HG03095 (cell line): ENCODE measurements at regions not wholly inside any gene's neighbourhood (a gene's known extent, or its start where the extent isn't known, plus 50 kb on each side); places are given as distances from the start of the nearest gene placed in this dataset.

Experiments used
- ATAC-seq: cut with Tn5 transposase; IDR thresholded peaks from one replicate; pipeline ENCODE4 v1.9.1; 2021; ENCODE audit warnings: moderate library complexity; ENCODE audit not compliant: unreplicated experiment

DNA sequence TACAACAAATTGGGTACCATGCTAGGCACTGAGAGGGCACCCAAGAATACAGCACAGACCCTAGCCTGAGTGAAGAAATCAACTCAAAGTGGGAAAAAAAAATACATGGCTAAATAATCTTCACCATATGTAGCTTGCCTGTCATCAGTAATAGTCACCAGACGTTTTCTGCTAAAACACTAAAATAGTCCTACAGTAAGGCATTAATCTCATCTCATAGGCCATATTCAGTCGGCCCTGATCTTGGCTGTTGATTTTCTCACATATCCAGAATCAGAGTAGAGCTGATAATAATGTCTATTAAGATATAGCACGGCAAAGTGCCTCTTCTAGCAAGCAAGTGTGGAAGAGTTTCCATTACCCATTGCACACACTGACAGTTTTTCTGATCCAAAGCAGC lies 322.1 kb upstream of the SLC30A5 start:
- no peak for ATAC-seq

DNA sequence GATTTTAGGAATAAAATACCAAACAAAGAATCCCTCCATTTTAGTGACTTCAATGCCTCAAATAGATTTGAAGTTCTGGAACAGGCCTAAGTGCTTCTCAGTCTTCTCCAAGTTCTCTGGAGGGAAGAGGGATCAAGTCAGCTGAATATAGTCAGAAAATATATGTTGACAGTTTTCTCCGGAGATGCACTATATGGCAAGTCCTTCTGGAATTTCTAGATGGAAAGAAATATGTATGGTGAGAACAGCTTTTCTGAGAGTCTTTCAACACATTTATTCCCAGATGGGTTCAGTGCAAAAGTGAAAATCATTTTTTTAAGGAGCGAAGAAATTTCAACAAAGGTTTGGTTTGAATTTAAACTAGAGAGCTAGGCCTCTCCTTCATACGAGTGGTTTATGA lies 317.4 kb upstream of the SLC30A5 start:
- ATAC-seq = no peak

DNA sequence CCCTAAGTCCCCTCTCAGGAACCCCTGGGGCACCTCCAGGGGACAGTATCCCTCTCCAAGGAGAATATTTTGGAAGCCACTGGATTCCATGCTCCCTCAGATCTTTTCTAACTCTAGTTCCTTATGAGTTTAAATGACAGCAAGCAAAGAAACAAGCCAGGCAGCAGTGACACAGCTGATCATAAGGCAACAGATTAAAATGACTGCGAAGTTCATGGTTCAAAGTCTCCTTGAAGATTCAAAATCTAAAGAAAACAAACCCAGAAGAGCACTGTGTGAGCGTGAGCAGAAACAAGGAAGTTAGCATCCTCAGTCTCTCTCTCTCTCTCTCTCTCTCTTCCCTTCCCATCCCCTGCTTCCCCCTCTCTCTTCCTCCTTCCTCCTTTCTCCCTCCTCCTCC lies 316.7 kb upstream of the SLC30A5 start:
- no peak for ATAC-seq

DNA sequence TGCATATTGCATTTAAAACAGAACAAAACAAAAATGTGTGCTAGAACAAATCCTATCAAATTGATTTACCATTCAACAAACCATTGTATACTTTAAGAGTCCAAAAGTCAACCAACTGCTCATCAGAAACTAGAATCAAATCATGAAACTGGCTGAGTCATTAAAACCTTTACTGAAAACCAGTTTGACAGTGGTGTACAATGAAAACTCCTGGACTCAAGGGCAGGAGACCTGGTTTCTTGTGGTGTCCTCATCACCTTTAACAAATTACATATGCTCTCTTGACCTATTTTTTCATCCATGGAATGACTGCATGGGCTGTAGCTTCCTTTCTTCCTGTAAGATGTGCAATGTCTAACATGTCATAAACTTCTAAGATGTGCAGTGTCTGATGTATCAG lies 315.3 kb upstream of the SLC30A5 start:
- ATAC-seq = no peak

DNA sequence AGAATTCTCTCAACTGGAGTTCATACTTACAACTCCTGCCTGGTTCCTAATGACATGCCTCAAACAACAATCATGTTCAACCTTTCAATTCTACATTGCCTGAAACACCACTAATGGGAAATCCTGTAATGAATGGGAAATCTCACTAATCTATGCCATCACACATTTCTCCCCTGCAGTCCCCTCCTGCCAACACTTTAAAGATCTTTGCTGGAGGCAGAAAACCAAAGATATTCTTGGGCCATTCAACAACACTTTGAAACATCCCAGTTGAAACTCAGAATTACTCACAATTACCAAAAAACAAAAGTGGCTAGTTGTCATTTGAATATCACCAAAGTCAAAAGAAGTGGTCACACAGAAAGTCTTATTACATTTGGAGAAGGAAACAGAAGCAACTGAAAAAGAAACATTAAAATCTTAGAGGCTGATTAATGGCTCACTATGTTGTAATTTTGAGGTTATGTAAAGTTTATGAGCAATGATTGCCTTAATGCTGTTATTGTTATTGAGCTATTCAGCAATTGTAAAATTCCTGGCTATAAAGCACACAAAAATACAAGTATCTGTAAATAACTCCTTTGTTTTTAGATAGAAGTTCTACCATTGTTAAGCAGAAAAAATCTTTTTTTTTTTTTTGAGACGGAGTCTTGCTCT lies 313.4 kb upstream of the SLC30A5 start:
- no peak for ATAC-seq

DNA sequence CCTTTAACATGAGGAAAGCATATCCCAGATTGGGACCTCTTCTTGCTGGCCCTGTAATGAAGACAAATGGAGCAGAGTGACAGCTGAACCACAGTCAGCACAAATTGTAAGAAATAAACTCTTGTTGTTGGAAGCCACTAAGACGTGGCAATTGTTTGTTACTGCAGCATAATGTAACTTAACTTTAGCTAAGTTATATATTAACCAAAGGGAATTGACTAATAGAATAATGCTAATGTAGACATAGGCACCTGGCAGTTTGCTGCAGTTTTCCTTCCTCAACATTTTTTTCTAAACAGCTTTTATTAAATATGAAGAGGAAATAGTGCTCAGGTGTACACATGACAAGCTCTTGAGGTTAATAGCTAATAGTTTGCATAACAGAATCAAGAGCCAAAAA lies 300.7 kb upstream of the SLC30A5 start:
- no peak for ATAC-seq

DNA sequence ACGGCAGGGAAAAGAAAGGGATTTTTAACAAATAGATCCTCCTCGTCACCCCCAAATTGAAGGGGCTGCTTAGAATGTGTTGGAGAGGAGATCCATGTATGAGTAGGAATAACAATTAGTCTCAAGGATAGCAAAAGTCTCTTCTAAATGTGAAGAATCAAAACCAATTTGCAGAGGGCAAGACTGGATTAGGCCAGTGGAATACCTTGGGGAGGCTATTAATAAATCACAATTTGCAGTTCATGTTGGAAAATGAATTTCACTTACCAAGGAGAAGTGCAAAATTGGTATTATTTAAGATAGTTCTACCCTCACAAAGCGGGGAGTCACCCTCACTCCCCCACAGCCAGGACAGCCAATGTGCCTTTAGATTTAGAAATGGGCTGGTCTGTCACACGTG lies 299.8 kb upstream of the SLC30A5 start:
- ATAC-seq = no peak

DNA sequence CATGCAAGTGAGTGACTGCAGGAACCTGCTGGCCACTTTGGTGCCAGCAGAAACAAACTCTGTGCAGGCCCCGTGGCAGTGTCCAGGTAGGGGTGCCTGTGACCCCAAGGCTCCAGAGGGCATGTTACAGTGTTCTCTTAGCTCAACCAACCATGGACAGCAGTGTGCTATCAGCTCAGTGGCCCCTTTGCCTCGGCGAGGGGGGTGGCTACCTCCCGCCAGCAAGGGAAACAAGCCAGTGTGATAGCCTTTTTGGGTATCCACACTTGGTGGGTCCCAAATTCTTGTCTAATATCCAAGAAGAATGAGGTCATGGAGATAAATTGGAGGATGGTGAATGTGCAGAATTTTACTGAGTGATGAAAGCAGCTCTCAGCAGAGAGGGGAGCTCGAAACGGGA lies 298.6 kb upstream of the SLC30A5 start:
- ATAC-seq = no peak

DNA sequence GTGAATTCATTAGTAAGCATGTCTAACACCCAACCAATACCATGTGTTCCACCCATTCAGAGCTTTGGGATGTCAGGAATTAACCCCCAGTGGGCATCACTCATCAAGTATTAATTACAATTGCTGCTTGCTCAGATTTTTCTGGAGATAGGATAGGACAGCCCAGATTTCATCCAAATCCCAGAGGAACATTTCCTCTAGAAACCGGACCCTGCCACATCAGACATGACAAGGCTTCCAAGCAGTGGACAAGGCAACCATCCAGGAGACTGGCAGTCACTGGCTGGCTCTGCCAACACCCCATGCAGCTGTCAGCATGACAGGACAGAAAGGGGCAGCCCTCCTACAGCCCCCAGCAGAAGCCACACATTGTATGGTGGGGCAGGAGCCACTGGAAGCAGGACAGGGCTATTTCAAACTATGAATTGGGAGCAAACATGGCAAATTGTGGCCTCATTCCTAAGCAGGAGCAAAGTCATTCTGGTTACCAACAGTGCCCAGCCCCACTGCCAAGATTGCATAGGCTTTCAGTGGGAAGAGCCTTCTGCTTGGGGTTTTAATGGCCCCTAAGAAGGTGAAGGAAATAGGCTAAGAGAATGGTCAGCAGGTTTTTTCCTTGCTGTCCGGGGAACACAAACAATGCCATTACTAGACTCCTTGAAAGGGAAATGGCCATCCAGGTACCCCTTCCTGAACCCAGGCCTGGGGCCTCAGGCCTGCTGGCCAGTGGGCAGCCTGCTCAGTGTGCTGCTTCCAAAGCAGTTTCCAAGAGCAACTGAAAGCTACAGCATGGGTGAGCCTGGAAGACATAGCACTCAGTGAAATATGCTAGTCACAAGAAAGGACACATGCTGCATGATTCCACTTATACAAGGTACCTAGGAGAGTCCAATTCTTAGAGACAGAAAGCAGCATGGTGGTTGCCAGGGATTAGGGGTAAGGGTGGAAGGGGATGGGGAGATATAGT lies 294.7 kb upstream of the SLC30A5 start:
- no peak for ATAC-seq

DNA sequence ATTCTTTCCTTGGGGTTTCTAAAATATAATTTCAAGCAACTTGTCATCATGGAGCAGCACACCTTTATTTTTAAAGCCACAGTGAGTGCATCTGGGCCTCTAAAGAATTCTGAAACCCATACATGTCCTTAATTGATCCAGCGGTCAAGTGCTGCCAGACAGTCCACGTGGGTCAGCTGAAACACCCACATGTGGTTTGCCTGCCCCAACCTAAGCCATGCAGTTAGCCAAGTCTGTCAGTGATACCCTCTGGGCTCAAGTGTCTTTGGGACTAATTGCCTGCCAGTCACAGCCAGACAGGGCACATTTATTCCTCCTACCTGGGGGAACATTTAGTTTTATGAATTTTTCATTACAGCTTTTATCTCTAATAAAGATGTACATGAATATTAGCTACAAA lies 291.4 kb upstream of the SLC30A5 start:
- no peak for ATAC-seq

DNA sequence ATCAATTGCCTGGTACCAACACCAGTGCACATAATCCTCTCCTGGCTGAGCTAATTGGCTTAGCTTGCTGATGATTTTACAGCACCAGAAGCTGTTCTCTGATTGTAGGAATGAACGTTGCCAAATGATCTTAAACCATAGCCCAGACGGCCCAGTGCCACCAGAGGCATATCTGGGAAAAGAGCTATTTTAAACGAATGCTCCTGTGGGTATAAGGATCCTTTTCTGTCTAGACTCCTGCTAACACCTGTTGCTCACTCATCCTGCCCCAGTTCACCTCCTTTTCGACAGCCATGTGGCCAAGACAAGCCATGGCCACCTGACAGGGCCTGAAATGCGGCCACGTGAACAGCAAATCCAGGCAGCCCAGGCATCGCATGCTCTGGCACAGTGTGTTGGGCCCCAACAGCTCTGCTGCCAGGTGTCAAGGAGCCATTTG lies 289.9 kb upstream of the SLC30A5 start:
- ATAC-seq = no peak

DNA sequence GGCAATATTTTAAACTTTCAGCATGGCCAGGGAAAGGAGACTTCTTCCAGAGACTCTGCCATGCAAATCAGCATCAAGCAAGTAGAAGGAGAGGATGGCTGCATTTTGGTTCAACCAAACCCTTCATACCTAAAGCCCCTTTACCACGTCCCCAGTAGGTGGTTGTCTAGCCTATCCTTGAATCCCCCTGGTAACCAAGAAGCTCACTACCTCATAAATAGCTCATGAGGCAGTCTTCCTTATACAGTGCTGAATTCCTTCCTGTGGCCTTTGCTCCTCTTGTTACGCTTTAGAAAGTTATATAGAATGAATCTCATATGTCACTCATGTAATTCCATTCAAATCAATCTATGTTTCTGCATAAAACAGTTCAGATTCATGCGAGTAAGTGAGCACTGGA lies 289.5 kb upstream of the SLC30A5 start:
- no peak for ATAC-seq

DNA sequence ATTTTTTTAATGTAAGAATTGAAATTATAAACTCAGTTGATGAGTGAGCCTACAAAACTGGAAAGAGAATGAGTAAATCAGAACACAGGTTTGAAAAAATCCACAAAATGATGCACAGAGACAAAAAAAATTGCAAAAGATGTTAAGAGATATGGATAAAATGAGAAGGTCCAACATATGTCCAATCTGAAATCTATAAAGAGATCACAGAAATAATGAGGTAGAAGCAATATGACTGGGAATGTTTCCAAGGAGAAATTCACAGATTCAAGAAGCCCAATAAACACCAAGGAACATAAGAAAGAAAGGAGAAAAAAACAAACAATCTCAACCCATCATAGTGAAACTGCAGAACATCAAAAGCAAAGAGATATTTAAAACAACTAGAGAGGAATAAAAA lies 288.4 kb upstream of the SLC30A5 start:
- no peak for ATAC-seq

DNA sequence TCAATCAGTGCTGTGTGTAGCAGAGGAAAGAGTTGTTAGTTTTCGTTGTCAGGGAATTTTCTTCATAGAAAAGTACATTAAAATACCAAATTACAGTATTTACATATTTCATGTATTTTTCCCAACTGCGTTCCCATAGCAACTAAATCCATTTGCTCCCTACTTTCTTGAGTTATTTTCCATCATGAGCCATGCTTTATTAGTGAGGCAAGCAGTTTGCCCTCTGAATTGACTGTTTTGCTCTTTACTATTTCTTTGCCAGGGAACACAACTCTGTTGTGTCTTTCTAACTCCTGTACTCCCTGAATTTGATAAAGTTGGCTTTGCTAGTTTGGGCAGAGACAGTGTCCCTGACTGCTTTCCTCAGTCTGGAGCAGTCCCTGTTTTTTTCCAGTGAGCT lies 276.2 kb upstream of the SLC30A5 start:
- ATAC-seq = no peak

DNA sequence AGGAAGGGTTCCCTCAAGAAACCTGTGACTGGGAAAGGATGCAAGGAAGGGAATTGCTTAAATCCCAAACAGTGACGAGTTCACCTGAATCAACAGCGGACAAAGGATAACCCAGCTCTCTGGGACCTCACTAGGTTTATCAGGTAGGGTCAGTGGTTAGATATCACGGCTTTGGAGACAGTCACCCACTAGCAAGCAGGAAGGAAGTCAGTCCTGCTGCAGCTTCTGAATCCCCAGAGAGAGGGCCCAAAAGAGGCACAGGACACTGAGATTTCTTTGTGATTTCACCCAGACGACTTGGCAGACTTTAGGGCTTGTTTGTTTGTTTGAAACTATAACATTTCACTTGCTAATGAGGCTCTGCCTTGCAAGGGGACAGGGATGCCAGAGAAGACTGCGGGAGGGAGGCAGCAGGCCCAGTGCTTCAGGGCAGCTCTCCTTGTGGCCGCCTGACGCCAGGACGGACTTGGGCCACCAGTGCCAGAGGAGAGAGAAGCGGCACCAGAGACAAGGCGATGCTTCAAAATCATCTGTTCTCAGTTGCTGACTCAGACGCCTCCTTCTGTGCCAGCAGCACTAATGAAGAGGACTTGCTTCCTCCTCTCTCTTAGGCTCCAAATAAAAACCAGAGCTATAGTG lies 275.6 kb upstream of the SLC30A5 start:
- ATAC-seq = no peak

DNA sequence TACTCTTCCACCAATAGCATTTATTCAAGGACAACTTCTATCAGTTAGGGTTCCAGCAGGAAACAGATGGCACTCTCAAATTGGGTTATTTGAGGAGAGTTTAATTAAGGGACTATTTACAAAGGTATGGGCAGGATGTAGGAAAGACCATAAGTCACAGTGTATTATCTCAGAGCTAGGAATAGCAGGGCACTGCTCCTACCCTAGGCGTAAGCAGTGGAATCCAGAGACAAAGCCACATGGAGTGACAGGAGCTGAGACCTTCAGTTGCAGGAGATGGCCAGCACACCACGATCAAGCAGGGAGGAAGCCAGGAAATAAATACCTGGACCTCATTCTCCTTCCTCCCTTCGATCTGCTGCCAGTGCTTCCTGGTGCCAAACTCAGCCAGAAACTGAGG lies 274.9 kb upstream of the SLC30A5 start:
- ATAC-seq = no peak

DNA sequence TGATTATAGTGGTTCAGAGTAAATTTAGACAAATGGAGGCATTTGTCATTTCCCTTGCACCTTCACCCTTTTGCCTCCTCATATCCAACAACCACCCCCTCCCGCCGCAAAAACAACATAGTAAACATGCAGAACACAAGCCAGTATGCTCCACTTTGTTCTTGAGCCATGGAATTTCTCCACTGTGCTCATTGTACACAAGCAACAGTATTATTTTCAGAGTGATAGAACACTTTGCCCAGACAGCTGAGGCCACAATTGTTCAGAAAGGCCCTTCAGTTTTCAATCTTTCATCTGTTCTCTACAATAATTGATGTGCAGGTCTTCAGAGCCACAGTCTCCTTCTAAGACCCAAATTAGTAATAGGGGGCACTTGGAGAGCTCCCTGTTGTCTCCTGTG lies 272.8 kb upstream of the SLC30A5 start:
- ATAC-seq = no peak

DNA sequence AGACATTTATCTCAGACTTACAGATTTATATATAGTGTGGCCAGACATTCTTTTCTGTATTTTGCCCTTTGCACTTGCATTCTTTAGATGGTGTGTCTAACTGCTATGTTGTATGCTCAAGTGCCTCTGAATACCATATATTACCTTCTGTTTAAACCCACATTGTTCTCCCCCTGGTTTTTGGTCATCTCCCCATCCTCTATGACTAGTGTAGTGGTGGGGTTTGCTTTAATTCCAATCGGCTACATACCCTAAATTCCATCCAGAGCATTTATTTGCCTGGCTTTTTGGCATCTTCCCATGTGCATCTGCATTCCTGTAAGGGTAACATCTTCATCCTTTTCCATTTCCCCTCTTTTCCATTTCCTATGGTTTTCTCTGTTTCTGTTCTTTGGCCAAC lies 271.0 kb upstream of the SLC30A5 start:
- no peak for ATAC-seq

DNA sequence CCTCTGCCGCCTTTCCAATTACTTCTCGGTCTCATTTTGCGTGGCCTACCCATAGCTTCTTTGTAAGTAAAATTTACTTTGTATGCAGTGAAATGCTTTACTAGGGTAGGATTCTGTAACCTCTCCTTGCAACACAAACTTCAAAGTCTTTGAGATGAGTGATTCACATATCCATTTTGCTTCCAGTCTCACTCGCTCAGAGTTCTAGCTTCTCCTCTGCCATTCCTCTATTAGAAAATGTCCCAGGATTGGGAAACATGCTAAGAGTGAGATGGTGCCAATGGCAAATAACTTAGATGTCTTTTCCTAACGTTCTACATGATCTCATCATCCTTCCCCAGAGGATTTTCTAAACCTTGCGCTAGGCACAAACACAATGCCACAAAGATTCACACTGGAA lies 270.5 kb upstream of the SLC30A5 start:
- ATAC-seq = no peak

DNA sequence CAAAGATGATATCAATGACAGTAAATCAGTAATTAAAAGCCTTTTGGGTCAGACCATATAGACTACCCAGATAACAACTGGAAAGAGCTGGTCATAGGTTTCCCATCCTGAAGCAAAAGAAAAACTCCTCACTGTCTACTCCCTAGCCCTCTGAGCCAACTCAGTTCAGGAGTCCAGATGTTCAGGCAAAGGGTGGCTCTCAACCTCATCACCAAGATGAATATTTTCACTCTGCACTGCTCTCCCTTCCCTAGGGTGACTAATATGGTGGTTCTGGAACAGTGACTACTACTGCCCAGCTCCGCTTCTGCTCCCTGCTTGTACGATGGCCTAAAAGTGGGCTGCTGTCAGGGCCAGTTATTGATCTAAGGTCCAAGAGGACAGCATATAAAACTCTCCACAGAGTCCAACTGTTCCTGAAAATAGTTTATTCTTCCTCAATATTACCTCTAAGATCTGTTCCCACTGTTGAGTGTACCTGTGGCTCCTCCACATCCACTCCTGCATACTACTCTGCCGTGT lies 263.4 kb upstream of the SLC30A5 start:
- no peak for ATAC-seq

DNA sequence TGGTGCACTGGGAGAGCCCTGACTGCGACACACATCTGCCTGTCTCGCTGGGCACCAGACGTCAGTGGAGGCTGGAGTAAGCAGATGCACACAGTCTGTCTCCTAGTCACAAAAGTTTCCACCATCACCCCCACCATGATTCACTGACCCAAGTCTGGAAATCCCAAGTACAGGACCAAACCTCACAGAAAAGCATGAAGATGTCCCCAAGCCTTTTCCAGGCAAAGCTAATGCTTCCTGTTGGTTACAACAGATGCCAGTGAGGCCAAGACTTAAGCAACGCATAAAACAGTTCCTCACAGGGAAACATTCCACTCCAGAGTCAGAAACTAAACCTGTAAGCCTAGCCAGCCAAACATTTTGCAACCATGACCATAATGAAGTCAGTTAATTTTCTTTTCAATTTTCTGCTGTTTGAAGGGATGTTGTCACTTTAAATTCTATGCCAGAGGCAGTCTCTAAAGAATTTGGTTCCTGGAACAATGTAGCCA lies 259.3 kb upstream of the SLC30A5 start:
- no peak for ATAC-seq
